SK-N-SH (cell line): ENCODE measurements at regions not wholly inside any gene's neighbourhood (a gene's known extent, or its start where the extent isn't known, plus 50 kb on each side); places are given as distances from the start of the nearest gene placed in this dataset.
"Not testable (repeated sequence)": the region's sequence is repeated elsewhere in the genome, so short reads cannot be mapped to it uniquely, and the experiment has no call there.

Experiments
- CTCF ChIA-PET: fragments of 300-600, 350-600 bp; formaldehyde crosslinking; extraction: SDS; loops from one replicate; lab custom pipeline; 2021; lab: Yijun Ruan, JAX
- POLR2A ChIA-PET: fragments of 350-600 bp; sonication (Branson Sonifier 250); formaldehyde crosslinking; extraction: SDS; loops from one replicate; lab custom pipeline; 2020; ENCODE audit warnings: antibody characterized with exemption, inconsistent platforms; lab: Yijun Ruan, JAX
- DNase-seq: peaks from one replicate; pipeline ENCODE4 v3.0.0; 2012
- H2AFZ ChIP-seq: fragments of 200-600 bp; sonication (generic); 2 replicates; pipeline ENCODE4 v1.8.1; 2016; ENCODE audit warnings: antibody characterized with exemption, mild to moderate bottlenecking, low read depth
- H3F3A ChIP-seq: fragments of 200-600 bp; sonication (generic); replicated peaks from 2 replicates; pipeline ENCODE3; 2016; ENCODE audit warnings: antibody characterized with exemption, mild to moderate bottlenecking; ENCODE audit not compliant: insufficient read depth
- H3K27ac ChIP-seq, 2 experiments: fragments of 200-500 bp in 1 of 2; fragments of 200-600 bp in 1 of 2; sonication (Bioruptor generic) in 1 of 2; sonication (generic), shearing (Covaris generic) in 1 of 2; 2 replicates each; pipeline versions ENCODE4 v1.5.1 to v1.6.1; 2014 to 2016; ENCODE audit warnings: low read depth in 2 of 2, inconsistent platforms in 1 of 2, low read length in 1 of 2, mild to moderate bottlenecking in 1 of 2, mixed read lengths in 1 of 2
- H3K27me3 ChIP-seq: fragments of 200-600 bp; sonication (generic), shearing (Covaris generic); 2 replicates; pipeline ENCODE4 v1.6.1; 2016; ENCODE audit warnings: mixed run types; ENCODE audit not compliant: insufficient read depth
- H3K36me3 ChIP-seq, 2 experiments: fragments of 200-500 bp in 1 of 2; fragments of 200-600 bp in 1 of 2; sonication (Bioruptor generic) in 1 of 2; sonication (generic) in 1 of 2; replicated peaks in 1 of 2; 2 replicates each; pipeline versions ENCODE3 to v1.5.1; 2014 to 2016; ENCODE audit warnings: low read length in 1 of 2, mild to moderate bottlenecking in 1 of 2; ENCODE audit not compliant: insufficient read depth in 2 of 2, control insufficient read depth in 1 of 2
- H3K4me1 ChIP-seq, 2 experiments: fragments of 200-500 bp in 1 of 2; fragments of 200-600 bp in 1 of 2; sonication (Bioruptor generic) in 1 of 2; sonication (generic), shearing (Covaris generic) in 1 of 2; 2 replicates each; pipeline versions ENCODE4 v1.5.1 to v1.6.1; 2014 to 2016; ENCODE audit warnings: low read depth in 1 of 2, low read length in 1 of 2, mixed run types in 1 of 2; ENCODE audit not compliant: insufficient read depth in 2 of 2, control insufficient read depth in 1 of 2
- H3K4me2 ChIP-seq: fragments of 200-600 bp; sonication (generic), shearing (Covaris generic); 2 replicates; pipeline ENCODE4 v1.6.1; 2017; ENCODE audit warnings: mixed run types
- H3K4me3 ChIP-seq, 2 experiments: fragments of 200-500 bp in 1 of 2; fragments of 200-600 bp in 1 of 2; sonication (Bioruptor generic) in 1 of 2; sonication (generic), shearing (Covaris generic) in 1 of 2; 2 replicates each; pipeline versions ENCODE4 v1.5.1 to v1.8.1; 2014 to 2016; ENCODE audit warnings: low read depth in 2 of 2, inconsistent platforms in 1 of 2, low read length in 1 of 2, mild to moderate bottlenecking in 1 of 2, mixed read lengths in 1 of 2, moderate library complexity in 1 of 2
- H3K79me2 ChIP-seq: fragments of 200-600 bp; sonication (generic); 2 replicates; pipeline ENCODE4 v1.8.1; 2017; ENCODE audit warnings: mild to moderate bottlenecking; ENCODE audit not compliant: insufficient read depth
- H3K9ac ChIP-seq: fragments of 200-600 bp; sonication (generic); 2 replicates; pipeline ENCODE4 v1.6.1; 2017; ENCODE audit warnings: mixed run types
- H3K9me2 ChIP-seq: fragments of 200-600 bp; sonication (generic); 2 replicates; pipeline ENCODE4 v1.6.1; 2017; ENCODE audit warnings: mixed run types
- H3K9me3 ChIP-seq: fragments of 200-600 bp; sonication (generic); 2 replicates; pipeline ENCODE4 v1.6.1; 2017; ENCODE audit warnings: mixed run types, mild to moderate bottlenecking, moderate library complexity
- H4K20me1 ChIP-seq: fragments of 200-600 bp; sonication (generic); 2 replicates; pipeline ENCODE4 v1.6.1; 2017; ENCODE audit warnings: mild to moderate bottlenecking, mixed run types; ENCODE audit not compliant: insufficient read depth
- CHD2 ChIP-seq: fragments of 150-350 bp; IDR thresholded peaks from 2 replicates; pipeline ENCODE4 v1.6.1; 2018; ENCODE audit warnings: low read length; ENCODE audit not compliant: partially characterized antibody
- CTCF ChIP-seq: fragments of 200-600 bp; sonication (generic); IDR thresholded peaks from 2 replicates; pipeline ENCODE4 v1.6.1; 2017; ENCODE audit warnings: antibody characterized with exemption, mild to moderate bottlenecking, moderate library complexity
- ELF1 ChIP-seq: IDR thresholded peaks from 2 replicates; pipeline ENCODE4 v1.4.0; 2012
- EP300 ChIP-seq, 2 experiments: IDR thresholded peaks; 2 replicates each; pipeline versions ENCODE4 v1.4.0 to v1.6.1; 2012; ENCODE audit warnings: borderline replicate concordance in 1 of 2, low read depth in 1 of 2, low read length in 1 of 2
- FOXM1 ChIP-seq: IDR thresholded peaks from 2 replicates; pipeline ENCODE4 v1.4.0; 2012; ENCODE audit warnings: low read depth, mild to moderate bottlenecking
- GABPA ChIP-seq: IDR thresholded peaks from 2 replicates; pipeline ENCODE4 v1.4.0; 2012; ENCODE audit warnings: low read depth, mild to moderate bottlenecking
- GATA2 ChIP-seq: sonication (generic); formaldehyde crosslinking; IDR thresholded peaks from 2 replicates; pipeline ENCODE4 v1.5.0; 2020; ENCODE audit warnings: mild to moderate bottlenecking, missing genetic modification reagents
- IRF3 ChIP-seq: fragments of 150-350 bp; IDR thresholded peaks from 2 replicates; pipeline ENCODE4 v1.6.1; 2016; ENCODE audit warnings: mild to moderate bottlenecking, low read depth, low read length
- JUND ChIP-seq: IDR thresholded peaks from 2 replicates; pipeline ENCODE4 v1.4.0; 2012
- MAX ChIP-seq: IDR thresholded peaks from 2 replicates; pipeline ENCODE4 v1.4.0; 2012; ENCODE audit warnings: low read depth
- NFIC ChIP-seq: IDR thresholded peaks from 2 replicates; pipeline ENCODE4 v1.4.0; 2012; ENCODE audit warnings: borderline replicate concordance
- NRF1 ChIP-seq: IDR thresholded peaks from 2 replicates; pipeline ENCODE4 v1.6.1; 2012; ENCODE audit warnings: low read depth, mild to moderate bottlenecking, low read length
- POLR2AphosphoS5 ChIP-seq: IDR thresholded peaks from 2 replicates; pipeline ENCODE4 v1.6.1; 2012; ENCODE audit warnings: low read depth, low read length
- RAD21 ChIP-seq: IDR thresholded peaks from 2 replicates; pipeline ENCODE4 v1.6.1; 2012; ENCODE audit warnings: mild to moderate bottlenecking, low read length
- RCOR1 ChIP-seq: fragments of 150-350 bp; IDR thresholded peaks from 2 replicates; pipeline ENCODE4 v1.6.1; 2017; ENCODE audit warnings: antibody characterized with exemption, low read length
- RFX5 ChIP-seq: IDR thresholded peaks from 2 replicates; pipeline ENCODE4 v1.6.1; 2012; ENCODE audit warnings: mild to moderate bottlenecking, improper control_type of control experiment, low read length
- RXRA ChIP-seq: IDR thresholded peaks from 2 replicates; pipeline ENCODE4 v1.4.0; 2012; ENCODE audit warnings: low read depth, mild to moderate bottlenecking, borderline replicate concordance
- SIN3A ChIP-seq: IDR thresholded peaks from 2 replicates; pipeline ENCODE4 v1.6.1; 2012; ENCODE audit warnings: low read depth, mild to moderate bottlenecking, low read length, moderate library complexity, borderline replicate concordance
- YY1 ChIP-seq: IDR thresholded peaks from 2 replicates; pipeline ENCODE4 v1.4.0; 2012; ENCODE audit warnings: low read depth, mild to moderate bottlenecking
- WGBS: methylation state at CpG from one replicate; pipeline ENCODE4 v1.1.6; 2017; ENCODE audit warnings: low lambda C conversion rate; 5-methylcytosine and 5-hydroxymethylcytosine counted together
- TF ChIP-seq, protein P1 (sequence below): fragments of 150-350 bp; IDR thresholded peaks from 2 replicates; pipeline ENCODE4 v1.6.1; 2017; ENCODE audit warnings: antibody characterized with exemption, low read length, low read depth, borderline replicate concordance

DNA sequence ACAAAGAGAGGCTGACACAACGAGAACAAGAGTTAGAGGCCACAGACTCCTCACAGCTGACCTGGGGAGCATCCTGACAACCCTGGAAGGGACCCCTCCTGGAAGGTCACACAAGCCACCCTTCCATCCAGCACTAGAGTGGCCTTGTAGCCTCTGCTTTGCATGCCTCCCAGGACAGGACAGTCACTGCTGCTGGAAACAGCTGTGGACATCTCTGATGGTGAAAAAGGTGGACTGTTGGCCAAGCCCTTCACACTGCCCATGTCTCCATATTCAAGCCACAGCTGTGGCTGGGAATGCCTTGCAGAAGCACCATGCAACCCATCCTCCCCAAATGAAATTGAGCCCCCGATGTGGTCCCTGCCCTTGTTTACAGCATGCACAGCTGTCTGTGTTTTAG, 102.1 kb upstream of the SRSF6 start:
- H3K4me3 ChIP-seq, result no peak overlapping the region
- no peak overlapping the region for H2AFZ ChIP-seq
- H3K9me3 ChIP-seq, result no peaks in the 10 kb centered on the region
- H3K27me3 ChIP-seq, result no peaks in the 10 kb centered on the region
- no peaks in the 10 kb centered on the region for H3K9me2 ChIP-seq
- no peak overlapping the region for H3K27ac ChIP-seq
- H3K36me3 ChIP-seq, result no peaks in the 10 kb centered on the region
- no peaks in the 10 kb centered on the region for H3F3A ChIP-seq
- no peak overlapping the region for H3K4me2 ChIP-seq
- POLR2A ChIA-PET, result no interaction called here
- no peaks in the 10 kb centered on the region for H3K4me1 ChIP-seq
- no peak for TF ChIP-seq GATA2
- TF ChIP-seq GABPA, result no peak
- TF ChIP-seq CHD2, result no peak
- TF ChIP-seq NFIC, result no peak
- no peak for TF ChIP-seq IRF3
- no peak for TF ChIP-seq RFX5
- TF ChIP-seq RCOR1, result no peak
- TF ChIP-seq, protein P1, sequence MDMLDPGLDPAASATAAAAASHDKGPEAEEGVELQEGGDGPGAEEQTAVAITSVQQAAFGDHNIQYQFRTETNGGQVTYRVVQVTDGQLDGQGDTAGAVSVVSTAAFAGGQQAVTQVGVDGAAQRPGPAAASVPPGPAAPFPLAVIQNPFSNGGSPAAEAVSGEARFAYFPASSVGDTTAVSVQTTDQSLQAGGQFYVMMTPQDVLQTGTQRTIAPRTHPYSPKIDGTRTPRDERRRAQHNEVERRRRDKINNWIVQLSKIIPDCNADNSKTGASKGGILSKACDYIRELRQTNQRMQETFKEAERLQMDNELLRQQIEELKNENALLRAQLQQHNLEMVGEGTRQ, result no peak
- no peak for TF ChIP-seq RAD21
- no peak for TF ChIP-seq CTCF
- no peak for TF ChIP-seq POLR2AphosphoS5
- no peak for TF ChIP-seq RXRA
- no peak for TF ChIP-seq NRF1
- no peak for TF ChIP-seq FOXM1
- no peak for TF ChIP-seq EP300 (IDR thresholded peaks at IDR 0.05; ENCODE audit: borderline replicate concordance in 1 of 2, low read depth in 1 of 2, low read length in 1 of 2)
- TF ChIP-seq, all 33 proteins: peak for 0
- WGBS, result 5% methylated on average over 2 of the region's 2 CpGs
- CTCF ChIA-PET, result interaction anchor here (1.1 kb wide), 1 partner anchor 30 kb away, joined by 3 read pairs; no protein-coding TSS in a partner anchor
- H3K9ac ChIP-seq, result no peak overlapping the region
- no peaks in the 10 kb centered on the region for H4K20me1 ChIP-seq
- DNase-seq, result no peak
- no peaks in the 10 kb centered on the region for H3K79me2 ChIP-seq

GRCh38 chr20:43352996-43353395, 104.7 kb upstream of the SRSF6 start:
- Histone ChIP-seq H3K4me2 (no peak overlapping the region), H4K20me1 (no peaks in the 10 kb centered on the region), H3K4me1 (no peaks in the 10 kb centered on the region; a peak in 1 of 4 replicates), H3K27me3 (no peaks in the 10 kb centered on the region), H3K9me3 (no peaks in the 10 kb centered on the region), H3K27ac (no peak overlapping the region), H3K9ac (no peak overlapping the region), H3F3A (no peaks in the 10 kb centered on the region), H3K4me3 (no peak overlapping the region), H3K79me2 (no peaks in the 10 kb centered on the region), H3K36me3 (no peaks in the 10 kb centered on the region), H2AFZ (no peak overlapping the region), H3K9me2 (no peaks in the 10 kb centered on the region)
- WGBS, result 32% methylated on average over 8 of the region's 8 CpGs
- POLR2A ChIA-PET, result no interaction called here
- CTCF ChIA-PET, result no interaction called here
- TF ChIP-seq SIN3A (no peak), MAX (no peak), ELF1 (no peak), EP300 (IDR thresholded peaks at IDR 0.05; ENCODE audit: borderline replicate concordance in 1 of 2, low read depth in 1 of 2, low read length in 1 of 2) (no peak), GABPA (no peak), YY1 (no peak), JUND (no peak)
- TF ChIP-seq, protein P1, result no peak
- DNase-seq, result no peak

DNA sequence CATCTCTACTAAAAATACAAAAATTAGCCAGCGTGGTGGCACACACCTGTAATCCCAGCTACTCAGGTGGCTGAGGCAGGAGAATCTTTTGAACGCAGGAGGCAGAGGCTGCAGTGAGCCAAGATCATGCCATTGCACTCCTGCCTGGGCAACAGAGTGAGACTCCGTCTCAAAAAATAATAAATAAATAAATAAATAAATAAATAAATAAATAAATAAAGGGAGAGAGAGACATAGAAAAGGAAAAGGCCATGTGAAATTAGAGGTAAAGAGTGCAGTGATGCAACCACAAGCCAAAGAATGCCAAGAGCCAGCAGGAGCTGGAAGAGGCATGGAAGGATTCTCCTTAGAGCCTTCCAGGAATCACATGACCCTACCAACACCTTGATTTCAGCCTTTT, 107.0 kb upstream of the SRSF6 start:
- H3K36me3 ChIP-seq, DNase-seq, H3K27ac ChIP-seq, H3K4me2 ChIP-seq, H3K9ac ChIP-seq, H3K9me2 ChIP-seq, H3K9me3 ChIP-seq, H3F3A ChIP-seq, H3K4me1 ChIP-seq, H3K27me3 ChIP-seq, H3K79me2 ChIP-seq, H4K20me1 ChIP-seq, H3K4me3 ChIP-seq, H2AFZ ChIP-seq, POLR2A ChIA-PET: not testable (repeated sequence)
- WGBS, result 34% methylated on average over 3 of the region's 3 CpGs
- CTCF ChIA-PET, result interaction anchor here (1.1 kb wide), 1 partner anchor 8 kb away, joined by 3 read pairs; no protein-coding TSS in a partner anchor
